Tibial nerve (tissue), 4 donors: ENCODE measurements at regions not wholly inside any gene's neighbourhood (a gene's known extent, or its start where the extent isn't known, plus 50 kb on each side); places are given as distances from the start of the nearest gene placed in this dataset.

Source experiments
- DNase-seq, 2 donors: peaks; one replicate each; pipeline ENCODE4 v3.0.0-alpha.2; 2019; ENCODE audit warnings: low spot score in 2 of 2
- H3K27ac ChIP-seq, 4 donors: fragments of 200-600 bp; sonication (generic) in 3 of 4; one replicate each; pipeline ENCODE4 v1.5.1; 2017 to 2019; ENCODE audit warnings: mild to moderate bottlenecking in 1 of 4
- H3K27me3 ChIP-seq, 2 donors: fragments of 200-600 bp; sonication (generic) in 1 of 2; one replicate each; pipeline versions ENCODE4 v1.5.1 to v1.6.0; 2017 to 2019
- H3K36me3 ChIP-seq, 3 donors: fragments of 200-600 bp; sonication (generic); one replicate each; pipeline ENCODE4 v1.5.1; 2018 to 2019
- H3K4me1 ChIP-seq, 4 donors: fragments of 200-600 bp; sonication (generic) in 3 of 4; one replicate each; pipeline ENCODE4 v1.5.1; 2017 to 2019
- H3K4me3 ChIP-seq, 4 donors: fragments of 200-600 bp; sonication (generic) in 3 of 4; one replicate each; pipeline ENCODE4 v1.5.1; 2017 to 2019; ENCODE audit warnings: mild to moderate bottlenecking in 1 of 4, moderate library complexity in 1 of 4
- H3K9me3 ChIP-seq, 4 donors: fragments of 200-600 bp; sonication (generic) in 3 of 4; one replicate each; pipeline ENCODE4 v1.5.1; 2017 to 2019
- EP300 ChIP-seq, 2 donors: sonication (generic); formaldehyde crosslinking; IDR thresholded peaks; one replicate each; pipeline ENCODE4 v1.6.1; 2017; ENCODE audit warnings: antibody characterized with exemption in 2 of 2, mild to moderate bottlenecking in 1 of 2
- POLR2A ChIP-seq, 2 donors: fragments of 450-650 bp; IDR thresholded peaks; one replicate each; pipeline ENCODE4 v1.6.1; 2017; ENCODE audit warnings: antibody characterized with exemption in 2 of 2, mild to moderate bottlenecking in 2 of 2, moderate library complexity in 2 of 2
- WGBS, 2 donors: methylation state at CpG; one replicate each; pipeline ENCODE4 v1.1.5; 2018; 5-methylcytosine and 5-hydroxymethylcytosine counted together
- TF ChIP-seq, protein P1 (sequence below), 5 experiments: fragments of 200-600 bp in 3 of 5; fragments of 450-650 bp in 2 of 5; sonication (generic) in 3 of 5; IDR thresholded peaks; one replicate each; pipeline ENCODE4 v1.5.1; 2016 to 2019; ENCODE audit warnings: antibody characterized with exemption in 5 of 5, mild to moderate bottlenecking in 3 of 5, moderate library complexity in 2 of 5

DNA sequence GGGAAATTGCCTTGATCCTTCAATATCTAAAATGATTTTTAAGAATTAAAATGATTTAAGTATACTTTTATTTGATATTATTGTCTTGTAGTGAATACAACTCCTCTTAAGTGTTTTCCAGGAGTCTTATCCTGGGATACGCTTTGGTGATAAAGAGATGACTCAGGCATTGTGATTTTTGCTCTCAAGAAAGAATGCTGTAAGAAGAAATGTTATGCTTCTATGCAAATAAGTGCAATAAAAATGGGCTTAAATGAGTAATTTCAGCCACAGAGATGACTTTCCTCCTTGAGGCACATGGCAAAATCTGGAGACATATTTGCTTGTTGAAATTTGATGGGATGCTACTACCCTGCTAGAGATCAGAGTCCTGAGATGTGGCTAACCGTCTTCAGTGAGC is 358.6 kb upstream of the BCHE start:
- DNase-seq, result no peak
- Histone ChIP-seq H3K9me3 (no peaks in the 10 kb centered on the region), H3K36me3 (no peaks in the 10 kb centered on the region), H3K27ac (no peak overlapping the region), H3K27me3 (no peaks in the 10 kb centered on the region), H3K4me3 (no peak overlapping the region), H3K4me1 (no peaks in the 10 kb centered on the region)
- WGBS, 2 donors, result 86 to 94% methylated on average over 2 of the region's 2 CpGs
- TF ChIP-seq POLR2A (IDR thresholded peaks at IDR 0.05) (no peak), EP300 (IDR thresholded peaks at IDR 0.05) (no peak)
- TF ChIP-seq, protein P1, sequence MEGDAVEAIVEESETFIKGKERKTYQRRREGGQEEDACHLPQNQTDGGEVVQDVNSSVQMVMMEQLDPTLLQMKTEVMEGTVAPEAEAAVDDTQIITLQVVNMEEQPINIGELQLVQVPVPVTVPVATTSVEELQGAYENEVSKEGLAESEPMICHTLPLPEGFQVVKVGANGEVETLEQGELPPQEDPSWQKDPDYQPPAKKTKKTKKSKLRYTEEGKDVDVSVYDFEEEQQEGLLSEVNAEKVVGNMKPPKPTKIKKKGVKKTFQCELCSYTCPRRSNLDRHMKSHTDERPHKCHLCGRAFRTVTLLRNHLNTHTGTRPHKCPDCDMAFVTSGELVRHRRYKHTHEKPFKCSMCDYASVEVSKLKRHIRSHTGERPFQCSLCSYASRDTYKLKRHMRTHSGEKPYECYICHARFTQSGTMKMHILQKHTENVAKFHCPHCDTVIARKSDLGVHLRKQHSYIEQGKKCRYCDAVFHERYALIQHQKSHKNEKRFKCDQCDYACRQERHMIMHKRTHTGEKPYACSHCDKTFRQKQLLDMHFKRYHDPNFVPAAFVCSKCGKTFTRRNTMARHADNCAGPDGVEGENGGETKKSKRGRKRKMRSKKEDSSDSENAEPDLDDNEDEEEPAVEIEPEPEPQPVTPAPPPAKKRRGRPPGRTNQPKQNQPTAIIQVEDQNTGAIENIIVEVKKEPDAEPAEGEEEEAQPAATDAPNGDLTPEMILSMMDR (IDR thresholded peaks at IDR 0.05), result no peak

DNA sequence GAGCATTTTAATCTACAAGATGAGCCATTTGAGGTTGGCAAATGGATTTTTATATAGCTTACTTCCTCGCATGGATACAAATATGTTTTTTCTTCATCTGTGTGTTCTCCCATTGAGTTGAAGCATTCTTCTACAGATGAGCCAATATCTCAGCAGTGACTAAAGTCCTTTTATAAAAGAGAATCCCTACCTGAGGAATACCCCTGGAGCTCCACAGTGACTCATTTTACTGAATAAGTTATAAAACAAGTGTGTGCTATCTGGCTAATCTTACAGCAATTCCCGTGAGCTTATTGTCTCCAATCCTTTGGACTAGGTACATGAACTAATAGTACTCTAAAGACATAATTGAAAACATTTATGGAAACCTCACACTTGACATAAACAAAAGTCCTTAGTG is 354.2 kb upstream of the BCHE start:
- Histone ChIP-seq H3K27me3 (no peaks in the 10 kb centered on the region), H3K9me3 (no peaks in the 10 kb centered on the region), H3K27ac (no peak overlapping the region), H3K4me1 (no peaks in the 10 kb centered on the region), H3K36me3 (no peaks in the 10 kb centered on the region), H3K4me3 (no peak overlapping the region)
- 85 to 91% methylated on average over 2 of the region's 2 CpGs for WGBS, 2 donors
- TF ChIP-seq EP300 (IDR thresholded peaks at IDR 0.05) (no peak), POLR2A (IDR thresholded peaks at IDR 0.05) (no peak)
- TF ChIP-seq, protein P1 (IDR thresholded peaks at IDR 0.05), result no peak
- no peak for DNase-seq

DNA sequence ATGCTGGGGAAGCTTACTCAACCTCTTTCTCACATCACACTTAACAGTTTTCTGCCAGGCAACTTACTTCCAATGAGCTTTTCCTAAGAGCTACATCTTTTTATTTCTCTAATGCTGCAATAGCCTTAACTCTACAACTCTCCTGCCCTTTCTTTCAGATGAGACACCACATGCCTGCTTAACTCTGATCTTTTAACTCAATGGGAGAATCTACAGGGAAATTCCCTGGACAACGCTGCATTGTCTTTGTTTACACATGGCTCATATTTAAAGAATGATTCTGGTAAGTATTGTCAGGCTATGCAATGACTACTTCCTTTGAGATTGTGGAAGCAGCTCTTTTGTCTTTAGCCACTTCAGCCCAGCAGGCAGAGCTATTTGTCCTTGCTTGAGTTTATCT is 353.1 kb upstream of the BCHE start:
- Histone ChIP-seq H3K36me3 (no peaks in the 10 kb centered on the region), H3K4me3 (no peak overlapping the region), H3K9me3 (no peaks in the 10 kb centered on the region), H3K27me3 (no peaks in the 10 kb centered on the region), H3K4me1 (no peaks in the 10 kb centered on the region), H3K27ac (no peak overlapping the region)
- TF ChIP-seq, protein P1 (IDR thresholded peaks at IDR 0.05), result no peak
- TF ChIP-seq POLR2A (IDR thresholded peaks at IDR 0.05) (no peak), EP300 (IDR thresholded peaks at IDR 0.05) (no peak)
- no peak for DNase-seq
- 17 to 20% methylated on average over 1 of the region's 1 CpG for WGBS, 2 donors

DNA sequence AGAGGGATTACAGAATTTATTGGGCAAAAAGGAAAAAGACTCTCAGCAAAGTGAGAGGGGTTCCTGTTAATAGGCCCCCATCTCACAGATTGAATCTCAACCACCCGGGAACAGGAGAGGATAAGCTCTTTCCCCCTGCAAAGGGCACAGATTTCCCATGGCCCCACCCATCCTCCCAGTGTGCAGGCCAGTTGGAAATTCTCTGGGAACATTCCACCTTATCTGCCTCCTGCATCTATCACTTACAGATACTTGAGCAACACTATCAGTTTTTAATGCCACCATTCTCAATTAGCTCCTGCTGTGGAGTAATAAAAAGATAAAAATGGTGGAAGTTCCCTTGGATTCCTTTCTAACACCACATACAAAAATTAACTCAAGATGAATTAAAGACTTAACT is 350.0 kb upstream of the BCHE start:
- no peaks in the 10 kb centered on the region for H3K27me3 ChIP-seq
- H3K4me3 ChIP-seq, result no peak overlapping the region
- H3K9me3 ChIP-seq, result no peaks in the 10 kb centered on the region
- no peaks in the 10 kb centered on the region for H3K36me3 ChIP-seq
- TF ChIP-seq, protein P1 (IDR thresholded peaks at IDR 0.05), result no peak
- TF ChIP-seq EP300 (IDR thresholded peaks at IDR 0.05), result no peak
- no peak for TF ChIP-seq POLR2A (IDR thresholded peaks at IDR 0.05)
- 63 to 70% methylated on average over 1 of the region's 1 CpG for WGBS, 2 donors
- DNase-seq, result no peak
- no peak overlapping the region for H3K27ac ChIP-seq
- no peaks in the 10 kb centered on the region for H3K4me1 ChIP-seq

DNA sequence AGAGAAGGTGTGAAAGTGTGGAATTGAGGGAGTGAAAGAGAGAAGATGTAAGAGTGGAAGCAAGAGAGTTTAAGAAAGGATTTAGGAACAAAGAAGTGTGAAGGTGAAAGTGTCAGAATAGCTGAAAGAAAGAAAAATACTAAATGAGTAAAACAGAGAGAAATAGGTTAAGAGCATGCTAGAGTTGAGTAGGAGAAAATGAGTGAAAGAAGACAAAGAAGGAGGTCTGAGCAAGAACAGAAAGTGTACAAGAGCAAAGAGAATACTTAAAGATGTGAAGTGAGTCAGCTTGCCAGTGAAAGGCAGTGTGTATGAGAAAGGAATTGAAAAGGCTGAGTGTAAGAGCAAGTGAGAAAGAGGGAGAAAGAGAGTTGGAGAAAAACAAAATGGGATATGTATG is 348.8 kb upstream of the BCHE start:
- H3K4me3 ChIP-seq, result no peak overlapping the region
- H3K27ac ChIP-seq, result no peak overlapping the region
- TF ChIP-seq POLR2A (IDR thresholded peaks at IDR 0.05), result no peak
- no peak for TF ChIP-seq EP300 (IDR thresholded peaks at IDR 0.05)
- TF ChIP-seq, protein P1 (IDR thresholded peaks at IDR 0.05), result no peak
- DNase-seq, result no peak
- no peaks in the 10 kb centered on the region for H3K4me1 ChIP-seq
- H3K36me3 ChIP-seq, result no peaks in the 10 kb centered on the region
- H3K9me3 ChIP-seq, result no peaks in the 10 kb centered on the region
- H3K27me3 ChIP-seq, result no peaks in the 10 kb centered on the region
